ENCODE measurements at regions not wholly inside any gene's neighbourhood (a gene's known extent, or its start where the extent isn't known, plus 50 kb on each side); places are given as distances from the start of the nearest gene placed in this dataset.

DNA sequence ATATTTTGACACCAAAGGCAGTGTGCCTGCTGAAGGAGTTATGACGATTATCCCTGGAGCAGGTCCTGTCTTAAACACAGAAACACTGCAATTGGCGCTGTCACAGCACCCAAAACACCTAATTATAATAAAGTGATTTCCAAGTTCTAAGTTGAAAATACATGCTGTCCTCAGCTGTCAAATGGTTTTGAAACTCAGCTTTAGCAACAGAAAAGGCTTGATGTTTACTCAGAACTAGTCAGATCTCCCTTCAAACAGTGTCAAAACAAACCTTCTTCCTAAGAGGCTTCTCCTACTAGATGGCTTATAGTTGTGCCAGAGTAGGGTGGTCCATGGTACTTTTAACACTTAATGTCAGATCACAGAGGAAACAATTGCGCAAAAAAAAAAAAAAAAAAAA lies 87.2 kb upstream of the IRX1 start:
- ATAC-seq, result no peak

More for the DNA sequence above, 87.2 kb upstream of the IRX1 start:
- H3K4me3 ChIP-seq, result no peak overlapping the region
- H3K9me3 Mint-ChIP-seq, result peaks cover 22% of the 10 kb centered on the region
- no peak overlapping the region for H3K27ac Mint-ChIP-seq
- H3K36me3 ChIP-seq (ENCODE audit: insufficient read depth), result peaks cover 5% of the 10 kb centered on the region; the same call in 1 of the 2 replicates
- TF ChIP-seq, protein P1, sequence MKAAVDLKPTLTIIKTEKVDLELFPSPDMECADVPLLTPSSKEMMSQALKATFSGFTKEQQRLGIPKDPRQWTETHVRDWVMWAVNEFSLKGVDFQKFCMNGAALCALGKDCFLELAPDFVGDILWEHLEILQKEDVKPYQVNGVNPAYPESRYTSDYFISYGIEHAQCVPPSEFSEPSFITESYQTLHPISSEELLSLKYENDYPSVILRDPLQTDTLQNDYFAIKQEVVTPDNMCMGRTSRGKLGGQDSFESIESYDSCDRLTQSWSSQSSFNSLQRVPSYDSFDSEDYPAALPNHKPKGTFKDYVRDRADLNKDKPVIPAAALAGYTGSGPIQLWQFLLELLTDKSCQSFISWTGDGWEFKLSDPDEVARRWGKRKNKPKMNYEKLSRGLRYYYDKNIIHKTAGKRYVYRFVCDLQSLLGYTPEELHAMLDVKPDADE (IDR thresholded peaks at IDR 0.05), result no peak
- TF ChIP-seq REST (IDR thresholded peaks at IDR 0.05; ENCODE audit: unreplicated experiment), result no peak
- TF ChIP-seq CREB1 (CRISPR knock-in tag; IDR thresholded peaks at IDR 0.05; ENCODE audit: low read depth), result no peak
- no peak for TF ChIP-seq EZH2phosphoT487 (IDR thresholded peaks at IDR 0.05; ENCODE audit: unreplicated experiment)
- TF ChIP-seq EZH2 (IDR thresholded peaks at IDR 0.05; ENCODE audit: low read depth, unreplicated experiment), result no peak
- no peak for TF ChIP-seq JUNB (IDR thresholded peaks at IDR 0.05; ENCODE audit: unreplicated experiment)
- no peak for TF ChIP-seq ZNF114 (CRISPR knock-in tag; IDR thresholded peaks at IDR 0.05)
- TF ChIP-seq STAT1 (IDR thresholded peaks at IDR 0.05; ENCODE audit: unreplicated experiment), result no peak
- no peak for TF ChIP-seq CTCF (conservative IDR thresholded peaks at IDR 0.05; ENCODE audit: low read depth in 2 of 2)
- no peak for TF ChIP-seq NANOG (IDR thresholded peaks at IDR 0.05; ENCODE audit: borderline replicate concordance)
- TF ChIP-seq, protein P2, sequence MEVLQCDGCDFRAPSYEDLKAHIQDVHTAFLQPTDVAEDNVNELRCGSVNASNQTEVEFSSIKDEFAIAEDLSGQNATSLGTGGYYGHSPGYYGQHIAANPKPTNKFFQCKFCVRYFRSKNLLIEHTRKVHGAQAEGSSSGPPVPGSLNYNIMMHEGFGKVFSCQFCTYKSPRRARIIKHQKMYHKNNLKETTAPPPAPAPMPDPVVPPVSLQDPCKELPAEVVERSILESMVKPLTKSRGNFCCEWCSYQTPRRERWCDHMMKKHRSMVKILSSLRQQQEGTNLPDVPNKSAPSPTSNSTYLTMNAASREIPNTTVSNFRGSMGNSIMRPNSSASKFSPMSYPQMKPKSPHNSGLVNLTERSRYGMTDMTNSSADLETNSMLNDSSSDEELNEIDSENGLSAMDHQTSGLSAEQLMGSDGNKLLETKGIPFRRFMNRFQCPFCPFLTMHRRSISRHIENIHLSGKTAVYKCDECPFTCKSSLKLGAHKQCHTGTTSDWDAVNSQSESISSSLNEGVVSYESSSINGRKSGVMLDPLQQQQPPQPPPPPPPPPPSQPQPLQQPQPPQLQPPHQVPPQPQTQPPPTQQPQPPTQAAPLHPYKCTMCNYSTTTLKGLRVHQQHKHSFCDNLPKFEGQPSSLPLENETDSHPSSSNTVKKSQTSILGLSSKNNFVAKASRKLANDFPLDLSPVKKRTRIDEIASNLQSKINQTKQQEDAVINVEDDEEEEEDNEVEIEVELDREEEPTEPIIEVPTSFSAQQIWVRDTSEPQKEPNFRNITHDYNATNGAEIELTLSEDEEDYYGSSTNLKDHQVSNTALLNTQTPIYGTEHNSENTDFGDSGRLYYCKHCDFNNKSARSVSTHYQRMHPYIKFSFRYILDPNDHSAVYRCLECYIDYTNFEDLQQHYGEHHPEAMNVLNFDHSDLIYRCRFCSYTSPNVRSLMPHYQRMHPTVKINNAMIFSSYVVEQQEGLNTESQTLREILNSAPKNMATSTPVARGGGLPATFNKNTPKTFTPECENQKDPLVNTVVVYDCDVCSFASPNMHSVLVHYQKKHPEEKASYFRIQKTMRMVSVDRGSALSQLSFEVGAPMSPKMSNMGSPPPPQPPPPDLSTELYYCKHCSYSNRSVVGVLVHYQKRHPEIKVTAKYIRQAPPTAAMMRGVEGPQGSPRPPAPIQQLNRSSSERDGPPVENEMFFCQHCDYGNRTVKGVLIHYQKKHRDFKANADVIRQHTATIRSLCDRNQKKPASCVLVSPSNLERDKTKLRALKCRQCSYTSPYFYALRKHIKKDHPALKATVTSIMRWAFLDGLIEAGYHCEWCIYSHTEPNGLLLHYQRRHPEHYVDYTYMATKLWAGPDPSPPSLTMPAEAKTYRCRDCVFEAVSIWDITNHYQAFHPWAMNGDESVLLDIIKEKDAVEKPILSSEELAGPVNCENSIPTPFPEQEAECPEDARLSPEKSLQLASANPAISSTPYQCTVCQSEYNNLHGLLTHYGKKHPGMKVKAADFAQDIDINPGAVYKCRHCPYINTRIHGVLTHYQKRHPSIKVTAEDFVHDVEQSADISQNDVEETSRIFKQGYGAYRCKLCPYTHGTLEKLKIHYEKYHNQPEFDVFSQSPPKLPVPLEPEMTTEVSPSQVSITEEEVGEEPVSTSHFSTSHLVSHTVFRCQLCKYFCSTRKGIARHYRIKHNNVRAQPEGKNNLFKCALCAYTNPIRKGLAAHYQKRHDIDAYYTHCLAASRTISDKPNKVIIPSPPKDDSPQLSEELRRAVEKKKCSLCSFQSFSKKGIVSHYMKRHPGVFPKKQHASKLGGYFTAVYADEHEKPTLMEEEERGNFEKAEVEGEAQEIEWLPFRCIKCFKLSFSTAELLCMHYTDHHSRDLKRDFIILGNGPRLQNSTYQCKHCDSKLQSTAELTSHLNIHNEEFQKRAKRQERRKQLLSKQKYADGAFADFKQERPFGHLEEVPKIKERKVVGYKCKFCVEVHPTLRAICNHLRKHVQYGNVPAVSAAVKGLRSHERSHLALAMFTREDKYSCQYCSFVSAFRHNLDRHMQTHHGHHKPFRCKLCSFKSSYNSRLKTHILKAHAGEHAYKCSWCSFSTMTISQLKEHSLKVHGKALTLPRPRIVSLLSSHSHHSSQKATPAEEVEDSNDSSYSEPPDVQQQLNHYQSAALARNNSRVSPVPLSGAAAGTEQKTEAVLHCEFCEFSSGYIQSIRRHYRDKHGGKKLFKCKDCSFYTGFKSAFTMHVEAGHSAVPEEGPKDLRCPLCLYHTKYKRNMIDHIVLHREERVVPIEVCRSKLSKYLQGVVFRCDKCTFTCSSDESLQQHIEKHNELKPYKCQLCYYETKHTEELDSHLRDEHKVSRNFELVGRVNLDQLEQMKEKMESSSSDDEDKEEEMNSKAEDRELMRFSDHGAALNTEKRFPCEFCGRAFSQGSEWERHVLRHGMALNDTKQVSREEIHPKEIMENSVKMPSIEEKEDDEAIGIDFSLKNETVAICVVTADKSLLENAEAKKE (CRISPR knock-in tag; IDR thresholded peaks at IDR 0.05), result no peak
- no peak for TF ChIP-seq POLR2AphosphoS5 (IDR thresholded peaks at IDR 0.05; ENCODE audit: low read depth)
- no peak for TF ChIP-seq ZNF331 (CRISPR knock-in tag; IDR thresholded peaks at IDR 0.05; ENCODE audit: low read depth)
- peaks cover 10% of the 10 kb centered on the region for H3K4me1 ChIP-seq (ENCODE audit: insufficient read depth)
- no peak overlapping the region for H3K4me2 ChIP-seq
- no peak overlapping the region for H3K27ac ChIP-seq (ENCODE audit: low read depth)
- no peaks in the 10 kb centered on the region for H4K20me1 ChIP-seq (replicated peaks; ENCODE audit: insufficient read depth)
- DNase-seq (ENCODE audit: low spot score), result no peak
- H3K4me3 Mint-ChIP-seq, result no peak overlapping the region
- no peaks in the 10 kb centered on the region for H3F3A ChIP-seq (replicated peaks; ENCODE audit: low read depth)
- peaks cover 2% of the 10 kb centered on the region for H3K27me3 Mint-ChIP-seq (ENCODE audit: insufficient read depth, low read depth, poor library complexity)
- H2AFZ ChIP-seq, result no peak overlapping the region
- H3K36me3 Mint-ChIP-seq (ENCODE audit: low read depth), result peaks cover 17% of the 10 kb centered on the region; the same call in 2 of the 3 replicates
- peaks cover 29% of the 10 kb centered on the region for H3K4me1 Mint-ChIP-seq
- H3K9me2 ChIP-seq (ENCODE audit: insufficient read depth), result peaks cover 2% of the 10 kb centered on the region; the same call in 1 of the 2 replicates
- no peaks in the 10 kb centered on the region for H3K27me3 ChIP-seq (ENCODE audit: insufficient read depth)
- no peaks in the 10 kb centered on the region for H3K79me2 ChIP-seq (replicated peaks; ENCODE audit: insufficient read depth)
